ENCODE measurements at regions not wholly inside any gene's neighbourhood (a gene's known extent, or its start where the extent isn't known, plus 50 kb on each side); places are given as distances from the start of the nearest gene placed in this dataset.

DNA sequence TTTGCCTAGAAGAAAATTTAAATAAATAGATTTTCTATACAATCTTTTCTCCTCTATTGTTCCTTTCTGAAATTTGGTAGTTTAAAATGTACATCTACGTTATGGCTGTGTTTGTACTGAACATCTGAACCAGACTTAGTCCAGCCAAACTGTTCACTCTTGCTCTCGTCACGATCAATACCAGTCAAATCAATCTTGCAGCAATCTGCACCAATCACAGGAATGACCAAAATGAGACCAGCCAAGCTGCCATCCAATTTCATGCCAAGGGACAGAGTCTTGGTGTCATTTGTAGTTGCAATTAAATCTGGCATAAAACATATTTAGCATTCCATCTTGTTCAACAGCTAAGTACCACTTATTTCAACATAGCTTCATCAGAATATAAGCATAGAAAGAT is 156.6 kb downstream of the IRS2 start:
- Histone ChIP-seq H3K4me3 (no peak overlapping the region), H3K4me1 (no peaks in the 10 kb centered on the region), H3K27me3 (no peaks in the 10 kb centered on the region), H3K27ac (no peak overlapping the region), H3K9me3 (no peaks in the 10 kb centered on the region), H3K36me3 (no peaks in the 10 kb centered on the region)
- ATAC-seq (no peak), DNase-seq (no peak)
- intact Hi-C loops (cut with DNase I; ENCODE audit: low total_unique reads), result no loop called here
- TF ChIP-seq, protein P1, sequence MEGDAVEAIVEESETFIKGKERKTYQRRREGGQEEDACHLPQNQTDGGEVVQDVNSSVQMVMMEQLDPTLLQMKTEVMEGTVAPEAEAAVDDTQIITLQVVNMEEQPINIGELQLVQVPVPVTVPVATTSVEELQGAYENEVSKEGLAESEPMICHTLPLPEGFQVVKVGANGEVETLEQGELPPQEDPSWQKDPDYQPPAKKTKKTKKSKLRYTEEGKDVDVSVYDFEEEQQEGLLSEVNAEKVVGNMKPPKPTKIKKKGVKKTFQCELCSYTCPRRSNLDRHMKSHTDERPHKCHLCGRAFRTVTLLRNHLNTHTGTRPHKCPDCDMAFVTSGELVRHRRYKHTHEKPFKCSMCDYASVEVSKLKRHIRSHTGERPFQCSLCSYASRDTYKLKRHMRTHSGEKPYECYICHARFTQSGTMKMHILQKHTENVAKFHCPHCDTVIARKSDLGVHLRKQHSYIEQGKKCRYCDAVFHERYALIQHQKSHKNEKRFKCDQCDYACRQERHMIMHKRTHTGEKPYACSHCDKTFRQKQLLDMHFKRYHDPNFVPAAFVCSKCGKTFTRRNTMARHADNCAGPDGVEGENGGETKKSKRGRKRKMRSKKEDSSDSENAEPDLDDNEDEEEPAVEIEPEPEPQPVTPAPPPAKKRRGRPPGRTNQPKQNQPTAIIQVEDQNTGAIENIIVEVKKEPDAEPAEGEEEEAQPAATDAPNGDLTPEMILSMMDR (IDR thresholded peaks at IDR 0.05 in 4 of 5, conservative IDR thresholded peaks at IDR 0.05 in 1 of 5), result no peak
- no peak for TF ChIP-seq POLR2A (IDR thresholded peaks at IDR 0.05)
- in situ Hi-C loops (cut with MboI; ENCODE audit: low sequenced_read_pairs in 4 of 4), result no loop called here

DNA sequence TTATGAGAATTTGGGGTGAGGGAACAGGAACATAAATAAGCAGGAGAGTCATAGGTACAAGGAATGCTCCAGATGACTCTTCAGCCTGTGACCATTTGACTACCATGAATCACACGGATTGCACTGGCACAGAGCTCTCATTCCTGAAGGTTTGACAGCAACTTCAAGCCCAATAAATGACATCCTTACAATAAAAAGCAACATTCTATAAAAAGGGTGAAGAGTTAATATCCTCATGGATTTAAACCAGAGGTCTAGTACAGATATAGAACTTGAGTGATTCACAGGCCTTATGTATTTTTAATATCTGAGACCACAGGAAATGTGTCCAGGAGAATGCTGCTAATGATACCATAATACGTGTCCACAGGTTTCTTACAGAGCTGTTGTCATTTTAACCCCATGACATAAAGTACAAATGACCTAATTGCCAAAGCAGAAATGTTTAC is 158.1 kb downstream of the IRS2 start:
- Histone ChIP-seq H3K4me3 (no peak overlapping the region), H3K9me3 (no peaks in the 10 kb centered on the region), H3K36me3 (no peaks in the 10 kb centered on the region), H3K4me1 (no peaks in the 10 kb centered on the region), H3K27ac (peak overlapping the region in 3 of 4 donors; percentile 27 to 67 (median 48)), H3K27me3 (no peaks in the 10 kb centered on the region)
- in situ Hi-C loops (cut with MboI; ENCODE audit: low sequenced_read_pairs in 4 of 4) (no loop called here), intact Hi-C loops (cut with DNase I; ENCODE audit: low total_unique reads) (no loop called here)
- peak in 1 of 2 donors; percentile 6 for DNase-seq
- peak; percentile 93 for ATAC-seq
- TF ChIP-seq, protein P1 (IDR thresholded peaks at IDR 0.05 in 4 of 5, conservative IDR thresholded peaks at IDR 0.05 in 1 of 5), result no peak

DNA sequence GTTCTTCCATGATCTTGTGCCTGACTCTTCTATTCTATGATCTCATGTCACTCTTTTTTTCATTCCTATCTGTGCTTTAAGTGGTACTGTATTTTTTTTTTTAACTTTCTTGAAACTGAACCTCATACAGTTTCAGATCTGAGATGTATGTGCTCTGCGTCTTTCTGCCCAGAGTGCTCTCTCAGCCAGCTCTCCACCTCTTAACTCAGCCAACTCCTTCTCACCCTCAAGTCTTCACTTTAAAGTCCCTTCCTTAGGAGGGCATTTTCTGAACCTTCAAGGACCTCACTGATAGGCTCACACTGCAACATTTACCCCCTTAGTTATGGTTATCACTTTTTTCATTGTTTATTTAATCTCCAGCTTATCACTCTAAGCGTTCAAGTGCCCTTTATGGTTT is 158.7 kb downstream of the IRS2 start:
- in situ Hi-C loops (cut with MboI; ENCODE audit: low sequenced_read_pairs in 4 of 4) (no loop called here), intact Hi-C loops (cut with DNase I; ENCODE audit: low total_unique reads) (no loop called here)
- ATAC-seq (no peak), DNase-seq (no peak)
- TF ChIP-seq POLR2A (IDR thresholded peaks at IDR 0.05), result no peak
- TF ChIP-seq, protein P1 (IDR thresholded peaks at IDR 0.05 in 4 of 5, conservative IDR thresholded peaks at IDR 0.05 in 1 of 5), result no peak
- no peaks in the 10 kb centered on the region for H3K9me3 ChIP-seq
- peak overlapping the region in 3 of 4 donors; percentile 27 to 67 (median 32) for H3K27ac ChIP-seq
- H3K27me3 ChIP-seq, result no peaks in the 10 kb centered on the region
- H3K4me3 ChIP-seq, result no peak overlapping the region
- no peaks in the 10 kb centered on the region for H3K4me1 ChIP-seq
- H3K36me3 ChIP-seq, result no peaks in the 10 kb centered on the region

GRCh38 chr13:109626386-109627171 is 159.8 kb downstream of the IRS2 start:
- no peaks in the 10 kb centered on the region for H3K4me1 ChIP-seq
- in situ Hi-C loops (cut with MboI; ENCODE audit: low sequenced_read_pairs in 4 of 4) (no loop called here), intact Hi-C loops (cut with DNase I; ENCODE audit: low total_unique reads) (no loop called here)
- H3K9me3 ChIP-seq, result no peaks in the 10 kb centered on the region
- ATAC-seq (no peak), DNase-seq (no peak)
- no peaks in the 10 kb centered on the region for H3K36me3 ChIP-seq
- H3K4me3 ChIP-seq, result no peak overlapping the region
- TF ChIP-seq POLR2A (IDR thresholded peaks at IDR 0.05), result no peak
- TF ChIP-seq, protein P1 (IDR thresholded peaks at IDR 0.05 in 4 of 5, conservative IDR thresholded peaks at IDR 0.05 in 1 of 5), result no peak
- no peak overlapping the region for H3K27ac ChIP-seq
- H3K27me3 ChIP-seq, result no peaks in the 10 kb centered on the region

Data from gastrocnemius medialis (tissue), 4 donors.